ENCODE measurements at regions not wholly inside any gene's neighbourhood (a gene's known extent, or its start where the extent isn't known, plus 50 kb on each side); places are given as distances from the start of the nearest gene placed in this dataset.

DNA sequence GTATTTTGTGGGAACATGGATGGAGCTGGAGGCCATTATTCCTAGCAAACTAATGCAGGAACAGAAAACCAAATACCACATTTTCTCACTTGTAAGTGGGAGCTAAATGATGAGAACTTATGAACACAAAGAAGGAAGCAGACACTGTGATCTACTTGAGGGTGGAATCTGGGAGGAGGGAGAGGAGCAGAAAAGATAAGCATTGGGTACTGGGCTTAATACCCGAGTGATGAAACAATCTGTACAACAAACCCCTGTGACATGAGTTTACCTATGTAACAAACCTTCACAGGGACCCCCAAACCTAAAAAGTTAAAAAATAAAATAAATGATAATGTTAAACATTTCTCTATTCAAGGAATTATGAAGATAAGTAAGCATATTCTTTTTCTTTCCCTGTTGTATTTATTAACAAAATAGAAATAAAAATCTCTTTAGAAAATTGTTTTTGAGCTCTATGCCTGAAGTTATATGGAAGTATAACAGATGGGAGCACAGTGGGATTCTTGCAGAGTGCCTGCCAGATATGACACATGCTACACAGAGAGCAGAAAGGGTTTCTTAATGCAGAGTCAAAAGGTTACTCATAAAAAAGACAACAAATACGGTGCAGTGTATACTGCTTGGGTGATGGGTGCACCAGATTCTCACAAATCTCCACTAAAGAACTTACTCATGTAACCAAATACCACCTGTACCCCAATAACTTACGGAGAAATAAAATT, 52.0 kb upstream of the SYNE2 start:
- Histone ChIP-seq H3K36me3 (ENCODE audit: low read depth) (no peaks in the 10 kb centered on the region), H3K4me3 (no peak overlapping the region), H3K9me2 (ENCODE audit: insufficient read depth) (no peaks in the 10 kb centered on the region), H4K20me1 (ENCODE audit: insufficient read depth) (no peaks in the 10 kb centered on the region), H3K27ac (no peak overlapping the region), H3K27me3 (ENCODE audit: insufficient read depth, low read depth) (no peaks in the 10 kb centered on the region), H3K4me2 (no peak overlapping the region), H2AFZ (no peak overlapping the region), H3F3A (ENCODE audit: insufficient read depth, low read depth) (no peaks in the 10 kb centered on the region), H3K4me1 (replicated peaks; ENCODE audit: insufficient read depth) (0 out of 2 replicates have a peak, but pooled peaks cover 4% of the 10 kb centered on the region), H3K79me2 (ENCODE audit: low read depth) (no peaks in the 10 kb centered on the region), H3K9me3 (ENCODE audit: insufficient read depth, low read depth) (no peaks in the 10 kb centered on the region)
- POLR2A ChIA-PET (ENCODE audit: unreplicated experiment) = interaction anchor here (0.7 kb wide), 1 partner anchor 315 kb away, joined by 3 read pairs; no protein-coding TSS in a partner anchor
- DNase-seq = no peak
- intact Hi-C loops (cut with micrococcal nuclease; ENCODE audit: unreplicated experiment) = no loop called here
- TF ChIP-seq, protein P1, sequence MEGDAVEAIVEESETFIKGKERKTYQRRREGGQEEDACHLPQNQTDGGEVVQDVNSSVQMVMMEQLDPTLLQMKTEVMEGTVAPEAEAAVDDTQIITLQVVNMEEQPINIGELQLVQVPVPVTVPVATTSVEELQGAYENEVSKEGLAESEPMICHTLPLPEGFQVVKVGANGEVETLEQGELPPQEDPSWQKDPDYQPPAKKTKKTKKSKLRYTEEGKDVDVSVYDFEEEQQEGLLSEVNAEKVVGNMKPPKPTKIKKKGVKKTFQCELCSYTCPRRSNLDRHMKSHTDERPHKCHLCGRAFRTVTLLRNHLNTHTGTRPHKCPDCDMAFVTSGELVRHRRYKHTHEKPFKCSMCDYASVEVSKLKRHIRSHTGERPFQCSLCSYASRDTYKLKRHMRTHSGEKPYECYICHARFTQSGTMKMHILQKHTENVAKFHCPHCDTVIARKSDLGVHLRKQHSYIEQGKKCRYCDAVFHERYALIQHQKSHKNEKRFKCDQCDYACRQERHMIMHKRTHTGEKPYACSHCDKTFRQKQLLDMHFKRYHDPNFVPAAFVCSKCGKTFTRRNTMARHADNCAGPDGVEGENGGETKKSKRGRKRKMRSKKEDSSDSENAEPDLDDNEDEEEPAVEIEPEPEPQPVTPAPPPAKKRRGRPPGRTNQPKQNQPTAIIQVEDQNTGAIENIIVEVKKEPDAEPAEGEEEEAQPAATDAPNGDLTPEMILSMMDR (conservative IDR thresholded peaks at IDR 0.05) = no peak
- TF ChIP-seq EZH2 (IDR thresholded peaks at IDR 0.05; ENCODE audit: low read depth) = no peak
- no TSS peak for BruUV-seq (replicated peaks)
- CTCF ChIA-PET = interaction anchor here (0.5 to 1.2 kb wide), 2 partner anchors 209 to 386 kb away, joined by 3 to 4 read pairs; no protein-coding TSS in a partner anchor

All from PC-9 (cell line).